ENCODE measurements at regions not wholly inside any gene's neighbourhood (a gene's known extent, or its start where the extent isn't known, plus 50 kb on each side); places are given as distances from the start of the nearest gene placed in this dataset.

GRCh38 chr12:107903341-107904061, 129.0 kb downstream of the ASCL4 start:
- Histone ChIP-seq H3K36me3 (ENCODE audit: insufficient read depth) (no peaks in the 10 kb centered on the region), H3K27ac (ENCODE audit: low read depth) (no peak overlapping the region), H3K4me3 (peak overlapping the region; percentile 70), H2AFZ (peak overlapping the region; percentile 72), H3F3A (replicated peaks; ENCODE audit: low read depth) (no peaks in the 10 kb centered on the region), H4K20me1 (replicated peaks; ENCODE audit: insufficient read depth) (no peaks in the 10 kb centered on the region), H3K79me2 (replicated peaks; ENCODE audit: insufficient read depth) (peaks cover 9% of the 10 kb centered on the region; the same call in 1 of the 2 replicates), H3K4me1 (ENCODE audit: insufficient read depth) (0 out of 2 replicates have a peak, but pooled peaks cover 6% of the 10 kb centered on the region), H3K27me3 (ENCODE audit: insufficient read depth) (peaks cover 32% of the 10 kb centered on the region), H3K4me2 (peak overlapping the region; percentile 78), H3K9me2 (ENCODE audit: insufficient read depth) (no peaks in the 10 kb centered on the region)
- no peaks in the 10 kb centered on the region for H3K36me3 Mint-ChIP-seq (ENCODE audit: low read depth)
- H3K4me3 Mint-ChIP-seq, result peak overlapping the region; percentile 93
- TF ChIP-seq EZH2phosphoT487 (IDR thresholded peaks at IDR 0.05; ENCODE audit: unreplicated experiment) (no peak), REST (IDR thresholded peaks at IDR 0.05; ENCODE audit: unreplicated experiment) (no peak), JUNB (IDR thresholded peaks at IDR 0.05; ENCODE audit: unreplicated experiment) (no peak), ZNF331 (CRISPR knock-in tag; IDR thresholded peaks at IDR 0.05; ENCODE audit: low read depth) (no peak), STAT1 (IDR thresholded peaks at IDR 0.05; ENCODE audit: unreplicated experiment) (no peak), CREB1 (CRISPR knock-in tag; IDR thresholded peaks at IDR 0.05; ENCODE audit: low read depth) (peak; percentile 83), NANOG (IDR thresholded peaks at IDR 0.05; ENCODE audit: borderline replicate concordance) (no peak), CTCF (conservative IDR thresholded peaks at IDR 0.05; ENCODE audit: low read depth in 2 of 2) (no peak), POLR2AphosphoS5 (IDR thresholded peaks at IDR 0.05; ENCODE audit: low read depth) (peak; percentile 91)
- H3K27me3 Mint-ChIP-seq (ENCODE audit: insufficient read depth, low read depth, poor library complexity), result peaks cover 2% of the 10 kb centered on the region
- peak overlapping the region; percentile 64; the same call in 1 of the 2 replicates for H3K27ac Mint-ChIP-seq
- no peaks in the 10 kb centered on the region for H3K9me3 Mint-ChIP-seq
- H3K4me1 Mint-ChIP-seq, result peaks cover 22% of the 10 kb centered on the region
- DNase-seq (ENCODE audit: low spot score), result peak; percentile 91
- ATAC-seq, result peak; percentile 99

GRCh38 chr12:107906707-107907106, 132.2 kb downstream of the ASCL4 start:
- Mint-ChIP-seq H3K4me3 (no peak overlapping the region), H3K4me1 (peaks cover 17% of the 10 kb centered on the region), H3K9me3 (no peaks in the 10 kb centered on the region), H3K27me3 (ENCODE audit: insufficient read depth, low read depth, poor library complexity) (peaks cover 2% of the 10 kb centered on the region), H3K27ac (no peak overlapping the region), H3K36me3 (ENCODE audit: low read depth) (no peaks in the 10 kb centered on the region)
- ATAC-seq (no peak), DNase-seq (ENCODE audit: low spot score) (no peak)
- H3K27ac ChIP-seq (ENCODE audit: low read depth), result no peak overlapping the region
- H3K36me3 ChIP-seq (ENCODE audit: insufficient read depth), result no peaks in the 10 kb centered on the region
- H3F3A ChIP-seq (replicated peaks; ENCODE audit: low read depth), result no peaks in the 10 kb centered on the region
- H3K4me3 ChIP-seq, result no peak overlapping the region
- no peaks in the 10 kb centered on the region for H3K9me2 ChIP-seq (ENCODE audit: insufficient read depth)
- H3K79me2 ChIP-seq (replicated peaks; ENCODE audit: insufficient read depth), result peaks cover 9% of the 10 kb centered on the region; the same call in 1 of the 2 replicates
- H3K4me1 ChIP-seq (ENCODE audit: insufficient read depth), result 0 out of 2 replicates have a peak, but pooled peaks cover 6% of the 10 kb centered on the region
- peaks cover 37% of the 10 kb centered on the region for H3K27me3 ChIP-seq (ENCODE audit: insufficient read depth)
- H4K20me1 ChIP-seq (replicated peaks; ENCODE audit: insufficient read depth), result no peaks in the 10 kb centered on the region
- H2AFZ ChIP-seq, result no peak overlapping the region
- H3K4me2 ChIP-seq, result no peak overlapping the region
- no peak for TF ChIP-seq ZNF462 (CRISPR knock-in tag; IDR thresholded peaks at IDR 0.05)

Data from GM23338 (cell line).